Spinal cord (tissue), 9 donors: ENCODE measurements at regions not wholly inside any gene's neighbourhood (a gene's known extent, or its start where the extent isn't known, plus 50 kb on each side); places are given as distances from the start of the nearest gene placed in this dataset.
"Not testable (repeated sequence)": the region's sequence is repeated elsewhere in the genome, so short reads cannot be mapped to it uniquely, and the experiment has no call there.

ENCODE experiments used
- DNase-seq, 6 donors: peaks; one replicate each; pipeline versions ENCODE4 v3.0.0 to v3.0.0-alpha.2; 2013 to 2015; ENCODE audit warnings: low spot score in 6 of 6, low read depth in 4 of 6
- H3K27ac ChIP-seq: one replicate; pipeline ENCODE4 v1.5.1; 2013; ENCODE audit warnings: low read depth, low read length, control low read depth
- H3K27me3 ChIP-seq: one replicate; pipeline ENCODE4 v1.6.1; 2013; ENCODE audit warnings: low read length; ENCODE audit not compliant: control insufficient read depth, insufficient read depth
- H3K36me3 ChIP-seq: one replicate; pipeline ENCODE4 v1.6.1; 2013; ENCODE audit warnings: low read length; ENCODE audit not compliant: control insufficient read depth, insufficient read depth
- H3K4me1 ChIP-seq: one replicate; pipeline ENCODE4 v1.6.1; 2013; ENCODE audit warnings: low read length; ENCODE audit not compliant: control insufficient read depth, insufficient read depth
- H3K4me3 ChIP-seq: one replicate; pipeline ENCODE4 v1.5.1; 2013; ENCODE audit warnings: low read depth, low read length, control low read depth
- H3K9me3 ChIP-seq: one replicate; pipeline ENCODE4 v1.6.1; 2013; ENCODE audit warnings: low read length; ENCODE audit not compliant: control insufficient read depth, insufficient read depth
- WGBS: methylation state at CpG from one replicate; pipeline ENCODE4 v1.1.5; 2013; ENCODE audit warnings: missing lambda C conversion rate; ENCODE audit not compliant: insufficient coverage; 5-methylcytosine and 5-hydroxymethylcytosine counted together
- donor health status: healthy.

- not testable (repeated sequence) for H3K36me3 ChIP-seq, H3K27me3 ChIP-seq, H3K4me1 ChIP-seq, H3K9me3 ChIP-seq, H3K4me3 ChIP-seq, H3K27ac ChIP-seq, DNase-seq
- no CpG with 5 or more reads among the region's 3 CpGs for WGBS
These were observed 69.1 kb downstream of the ZNF518B start for GRCh38 chr4:10388146-10388545.

GRCh38 chr4:10385994-10386394, 71.2 kb downstream of the ZNF518B start:
- DNase-seq = no peak
- Histone ChIP-seq H3K27ac (no peak overlapping the region), H3K36me3 (no peaks in the 10 kb centered on the region), H3K4me3 (no peak overlapping the region), H3K4me1 (no peaks in the 10 kb centered on the region), H3K27me3 (no peaks in the 10 kb centered on the region), H3K9me3 (no peaks in the 10 kb centered on the region)
- 80% methylated on average over 1 of the region's 3 CpGs for WGBS

- WGBS = no CpG with 5 or more reads among the region's 1 CpG
- DNase-seq = no peak
- Histone ChIP-seq H3K9me3 (no peaks in the 10 kb centered on the region), H3K4me1 (no peaks in the 10 kb centered on the region), H3K36me3 (no peaks in the 10 kb centered on the region), H3K27ac (no peak overlapping the region), H3K27me3 (no peaks in the 10 kb centered on the region), H3K4me3 (no peak overlapping the region)
These were observed 72.3 kb downstream of the ZNF518B start for GRCh38 chr4:10384974-10385373.

GRCh38 chr4:10383417-10383816, 73.8 kb downstream of the ZNF518B start:
- H3K36me3 ChIP-seq = no peaks in the 10 kb centered on the region
- H3K27me3 ChIP-seq = no peaks in the 10 kb centered on the region
- DNase-seq = no peak
- WGBS = 83% methylated on average over 1 of the region's 3 CpGs
- H3K4me3 ChIP-seq = no peak overlapping the region
- no peaks in the 10 kb centered on the region for H3K4me1 ChIP-seq
- no peaks in the 10 kb centered on the region for H3K9me3 ChIP-seq
- no peak overlapping the region for H3K27ac ChIP-seq

- H3K27me3 ChIP-seq, H3K9me3 ChIP-seq, H3K4me1 ChIP-seq, DNase-seq, H3K4me3 ChIP-seq, H3K36me3 ChIP-seq, H3K27ac ChIP-seq: not testable (repeated sequence)
- WGBS = 88% methylated on average over 1 of the region's 1 CpG
These were observed 75.1 kb downstream of the ZNF518B start for GRCh38 chr4:10382171-10382570.

- WGBS = 91% methylated on average over 3 of the region's 4 CpGs
- H3K9me3 ChIP-seq = no peaks in the 10 kb centered on the region
- H3K4me1 ChIP-seq = no peaks in the 10 kb centered on the region
- H3K27ac ChIP-seq = no peak overlapping the region
- H3K27me3 ChIP-seq = no peaks in the 10 kb centered on the region
- H3K4me3 ChIP-seq = no peak overlapping the region
- DNase-seq = no peak
- no peaks in the 10 kb centered on the region for H3K36me3 ChIP-seq
These were observed 76.1 kb downstream of the ZNF518B start for GRCh38 chr4:10381146-10381545.

- Histone ChIP-seq H3K36me3 (no peaks in the 10 kb centered on the region), H3K9me3 (no peaks in the 10 kb centered on the region), H3K27ac (no peak overlapping the region), H3K27me3 (no peaks in the 10 kb centered on the region), H3K4me3 (no peak overlapping the region), H3K4me1 (no peaks in the 10 kb centered on the region)
- DNase-seq = no peak
- WGBS = no CpG with 5 or more reads among the region's 1 CpG
These were observed 76.5 kb downstream of the ZNF518B start for GRCh38 chr4:10380735-10381134.

- WGBS = 77% methylated on average over 2 of the region's 4 CpGs
- no peaks in the 10 kb centered on the region for H3K27me3 ChIP-seq
- no peak overlapping the region for H3K27ac ChIP-seq
- DNase-seq = no peak
- H3K4me1 ChIP-seq = no peaks in the 10 kb centered on the region
- no peaks in the 10 kb centered on the region for H3K9me3 ChIP-seq
- H3K36me3 ChIP-seq = no peaks in the 10 kb centered on the region
- no peak overlapping the region for H3K4me3 ChIP-seq
These were observed 85.3 kb downstream of the ZNF518B start for GRCh38 chr4:10371869-10372471.

GRCh38 chr4:10371121-10371520, 86.1 kb downstream of the ZNF518B start:
- no peak overlapping the region for H3K4me3 ChIP-seq

DNA sequence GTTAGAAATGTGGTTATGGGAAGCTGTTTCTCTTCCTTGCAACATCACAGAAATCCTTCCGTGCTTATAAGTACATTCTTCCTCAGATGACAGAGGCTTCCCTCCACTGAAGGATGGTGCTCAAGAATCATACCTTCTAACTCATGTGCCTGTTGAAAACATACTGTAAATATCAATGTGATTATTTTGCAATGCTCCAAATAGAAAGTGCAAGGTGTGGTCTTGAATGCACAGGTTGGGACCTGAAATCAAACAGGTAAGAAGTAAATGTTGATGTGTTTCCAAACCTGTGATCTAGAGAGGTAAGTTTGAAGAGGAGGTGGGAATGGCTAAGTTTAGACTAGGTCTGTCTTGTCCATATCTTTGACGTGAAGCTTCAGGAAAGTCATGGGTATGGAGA, 87.7 kb downstream of the ZNF518B start:
- DNase-seq = no peak
- no peaks in the 10 kb centered on the region for H3K36me3 ChIP-seq
- H3K4me1 ChIP-seq = no peaks in the 10 kb centered on the region
- WGBS = no CpG with 5 or more reads among the region's 2 CpGs
- no peaks in the 10 kb centered on the region for H3K27me3 ChIP-seq
- no peak overlapping the region for H3K4me3 ChIP-seq
- H3K9me3 ChIP-seq = no peaks in the 10 kb centered on the region
- no peak overlapping the region for H3K27ac ChIP-seq

More at GRCh38 chr4:10371121-10371520, 86.1 kb downstream of the ZNF518B start:
- Histone ChIP-seq H3K27me3 (no peaks in the 10 kb centered on the region), H3K36me3 (no peaks in the 10 kb centered on the region), H3K4me1 (no peaks in the 10 kb centered on the region), H3K27ac (no peak overlapping the region), H3K9me3 (no peaks in the 10 kb centered on the region)
- DNase-seq = no peak
- WGBS = no CpG with 5 or more reads among the region's 5 CpGs
